ENCODE measurements at regions not wholly inside any gene's neighbourhood (a gene's known extent, or its start where the extent isn't known, plus 50 kb on each side); places are given as distances from the start of the nearest gene placed in this dataset.

DNA sequence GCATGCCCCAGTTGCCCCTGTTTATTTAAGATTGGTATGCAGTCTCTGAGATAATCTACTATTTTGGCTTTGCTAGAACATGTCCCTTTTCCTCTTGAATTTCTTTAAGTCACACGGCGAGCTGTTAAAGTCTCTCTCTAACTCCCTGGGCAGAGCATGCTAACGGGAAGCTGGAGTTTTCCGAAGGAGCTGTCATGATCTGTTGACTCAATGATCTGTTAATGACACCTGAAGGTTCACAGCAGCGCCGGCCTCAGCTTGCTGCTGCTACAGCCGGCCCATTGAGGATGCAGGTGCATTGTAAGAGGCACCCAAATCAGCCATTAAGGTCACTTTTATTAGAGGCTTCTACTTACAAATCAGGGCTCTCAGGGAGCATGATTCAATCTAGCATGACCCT, 1203.4 kb downstream of the MAT2B start:
- no peak for ATAC-seq
- TF ChIP-seq, protein P1, sequence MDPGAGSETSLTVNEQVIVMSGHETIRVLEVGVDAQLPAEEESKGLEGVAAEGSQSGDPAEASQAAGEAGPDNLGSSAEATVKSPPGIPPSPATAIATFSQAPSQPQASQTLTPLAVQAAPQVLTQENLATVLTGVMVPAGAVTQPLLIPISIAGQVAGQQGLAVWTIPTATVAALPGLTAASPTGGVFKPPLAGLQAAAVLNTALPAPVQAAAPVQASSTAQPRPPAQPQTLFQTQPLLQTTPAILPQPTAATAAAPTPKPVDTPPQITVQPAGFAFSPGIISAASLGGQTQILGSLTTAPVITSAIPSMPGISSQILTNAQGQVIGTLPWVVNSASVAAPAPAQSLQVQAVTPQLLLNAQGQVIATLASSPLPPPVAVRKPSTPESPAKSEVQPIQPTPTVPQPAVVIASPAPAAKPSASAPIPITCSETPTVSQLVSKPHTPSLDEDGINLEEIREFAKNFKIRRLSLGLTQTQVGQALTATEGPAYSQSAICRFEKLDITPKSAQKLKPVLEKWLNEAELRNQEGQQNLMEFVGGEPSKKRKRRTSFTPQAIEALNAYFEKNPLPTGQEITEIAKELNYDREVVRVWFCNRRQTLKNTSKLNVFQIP (CRISPR knock-in tag; IDR thresholded peaks at IDR 0.05; ENCODE audit: borderline replicate concordance, low read depth): no peak
- TF ChIP-seq ZFP3 (CRISPR knock-in tag; IDR thresholded peaks at IDR 0.05) (no peak), ZFP30 (CRISPR knock-in tag; IDR thresholded peaks at IDR 0.05) (no peak), RARB (CRISPR knock-in tag; IDR thresholded peaks at IDR 0.05) (no peak), BACH2 (CRISPR knock-in tag; IDR thresholded peaks at IDR 0.05; ENCODE audit: borderline replicate concordance) (no peak), TCF4 (CRISPR knock-in tag; IDR thresholded peaks at IDR 0.05; ENCODE audit: borderline replicate concordance) (no peak), OSR1 (CRISPR knock-in tag; IDR thresholded peaks at IDR 0.05) (no peak)
- TF ChIP-seq, protein P2, sequence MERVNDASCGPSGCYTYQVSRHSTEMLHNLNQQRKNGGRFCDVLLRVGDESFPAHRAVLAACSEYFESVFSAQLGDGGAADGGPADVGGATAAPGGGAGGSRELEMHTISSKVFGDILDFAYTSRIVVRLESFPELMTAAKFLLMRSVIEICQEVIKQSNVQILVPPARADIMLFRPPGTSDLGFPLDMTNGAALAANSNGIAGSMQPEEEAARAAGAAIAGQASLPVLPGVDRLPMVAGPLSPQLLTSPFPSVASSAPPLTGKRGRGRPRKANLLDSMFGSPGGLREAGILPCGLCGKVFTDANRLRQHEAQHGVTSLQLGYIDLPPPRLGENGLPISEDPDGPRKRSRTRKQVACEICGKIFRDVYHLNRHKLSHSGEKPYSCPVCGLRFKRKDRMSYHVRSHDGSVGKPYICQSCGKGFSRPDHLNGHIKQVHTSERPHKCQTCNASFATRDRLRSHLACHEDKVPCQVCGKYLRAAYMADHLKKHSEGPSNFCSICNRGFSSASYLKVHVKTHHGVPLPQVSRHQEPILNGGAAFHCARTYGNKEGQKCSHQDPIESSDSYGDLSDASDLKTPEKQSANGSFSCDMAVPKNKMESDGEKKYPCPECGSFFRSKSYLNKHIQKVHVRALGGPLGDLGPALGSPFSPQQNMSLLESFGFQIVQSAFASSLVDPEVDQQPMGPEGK (CRISPR knock-in tag; IDR thresholded peaks at IDR 0.05; ENCODE audit: borderline replicate concordance): no peak

DNA sequence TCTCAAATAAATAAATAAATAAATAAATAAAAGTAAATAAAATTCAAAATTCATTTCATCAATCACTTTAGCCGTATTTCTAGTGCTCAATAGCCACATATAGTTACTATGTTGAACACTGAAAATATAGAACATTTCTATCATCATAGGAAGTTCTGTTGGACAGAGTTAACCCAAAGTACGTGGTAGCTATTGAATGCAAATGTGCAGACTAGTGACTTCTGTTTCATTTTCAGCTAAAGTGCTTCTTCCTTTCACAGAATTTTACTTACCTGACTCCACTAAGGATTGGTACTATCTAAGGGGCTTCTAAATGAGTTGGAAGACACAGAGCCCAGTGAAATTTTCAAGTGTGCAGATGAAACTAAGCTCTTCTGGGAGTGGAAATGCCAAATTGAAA, 1208.3 kb downstream of the MAT2B start:
- no peak for ATAC-seq
- TF ChIP-seq ISL1 (CRISPR knock-in tag; IDR thresholded peaks at IDR 0.05): no peak

DNA sequence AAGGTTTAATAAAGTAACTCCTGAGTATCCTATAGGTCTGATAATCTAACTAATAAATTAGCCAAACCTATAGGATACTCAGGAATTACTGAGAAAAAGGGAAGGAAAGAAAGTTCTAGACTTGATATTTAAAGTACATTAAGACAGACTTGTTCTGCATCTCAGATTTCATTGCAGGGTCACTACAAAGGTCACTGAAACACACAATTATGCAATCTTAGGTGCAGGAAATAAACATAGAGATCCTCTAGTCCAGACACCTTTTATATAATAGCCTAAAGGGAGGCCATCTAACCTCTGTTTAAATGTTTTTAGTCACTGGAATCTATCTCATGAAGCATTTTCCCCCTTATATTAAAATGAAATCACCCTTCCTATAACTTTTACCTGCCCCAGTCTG, 1215.7 kb downstream of the MAT2B start:
- TF ChIP-seq, protein P3, sequence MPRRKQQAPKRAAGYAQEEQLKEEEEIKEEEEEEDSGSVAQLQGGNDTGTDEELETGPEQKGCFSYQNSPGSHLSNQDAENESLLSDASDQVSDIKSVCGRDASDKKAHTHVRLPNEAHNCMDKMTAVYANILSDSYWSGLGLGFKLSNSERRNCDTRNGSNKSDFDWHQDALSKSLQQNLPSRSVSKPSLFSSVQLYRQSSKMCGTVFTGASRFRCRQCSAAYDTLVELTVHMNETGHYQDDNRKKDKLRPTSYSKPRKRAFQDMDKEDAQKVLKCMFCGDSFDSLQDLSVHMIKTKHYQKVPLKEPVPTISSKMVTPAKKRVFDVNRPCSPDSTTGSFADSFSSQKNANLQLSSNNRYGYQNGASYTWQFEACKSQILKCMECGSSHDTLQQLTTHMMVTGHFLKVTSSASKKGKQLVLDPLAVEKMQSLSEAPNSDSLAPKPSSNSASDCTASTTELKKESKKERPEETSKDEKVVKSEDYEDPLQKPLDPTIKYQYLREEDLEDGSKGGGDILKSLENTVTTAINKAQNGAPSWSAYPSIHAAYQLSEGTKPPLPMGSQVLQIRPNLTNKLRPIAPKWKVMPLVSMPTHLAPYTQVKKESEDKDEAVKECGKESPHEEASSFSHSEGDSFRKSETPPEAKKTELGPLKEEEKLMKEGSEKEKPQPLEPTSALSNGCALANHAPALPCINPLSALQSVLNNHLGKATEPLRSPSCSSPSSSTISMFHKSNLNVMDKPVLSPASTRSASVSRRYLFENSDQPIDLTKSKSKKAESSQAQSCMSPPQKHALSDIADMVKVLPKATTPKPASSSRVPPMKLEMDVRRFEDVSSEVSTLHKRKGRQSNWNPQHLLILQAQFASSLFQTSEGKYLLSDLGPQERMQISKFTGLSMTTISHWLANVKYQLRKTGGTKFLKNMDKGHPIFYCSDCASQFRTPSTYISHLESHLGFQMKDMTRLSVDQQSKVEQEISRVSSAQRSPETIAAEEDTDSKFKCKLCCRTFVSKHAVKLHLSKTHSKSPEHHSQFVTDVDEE (CRISPR knock-in tag; IDR thresholded peaks at IDR 0.05): no peak
- TF ChIP-seq RARB (CRISPR knock-in tag; IDR thresholded peaks at IDR 0.05) (no peak), ZNF8 (CRISPR knock-in tag; IDR thresholded peaks at IDR 0.05) (no peak), TOX (CRISPR knock-in tag; IDR thresholded peaks at IDR 0.05; ENCODE audit: borderline replicate concordance) (no peak), CSDC2 (CRISPR knock-in tag; IDR thresholded peaks at IDR 0.05) (no peak), ZFP3 (CRISPR knock-in tag; IDR thresholded peaks at IDR 0.05) (no peak), ZNF70 (CRISPR knock-in tag; IDR thresholded peaks at IDR 0.05) (no peak), ARNTL (CRISPR knock-in tag; IDR thresholded peaks at IDR 0.05; ENCODE audit: borderline replicate concordance, low read depth) (no peak), ZFP30 (CRISPR knock-in tag; IDR thresholded peaks at IDR 0.05) (no peak), ESRRG (CRISPR knock-in tag; IDR thresholded peaks at IDR 0.05) (no peak), SNAI2 (CRISPR knock-in tag; IDR thresholded peaks at IDR 0.05) (no peak), ISL1 (CRISPR knock-in tag; IDR thresholded peaks at IDR 0.05) (no peak)
- TF ChIP-seq, protein P4, sequence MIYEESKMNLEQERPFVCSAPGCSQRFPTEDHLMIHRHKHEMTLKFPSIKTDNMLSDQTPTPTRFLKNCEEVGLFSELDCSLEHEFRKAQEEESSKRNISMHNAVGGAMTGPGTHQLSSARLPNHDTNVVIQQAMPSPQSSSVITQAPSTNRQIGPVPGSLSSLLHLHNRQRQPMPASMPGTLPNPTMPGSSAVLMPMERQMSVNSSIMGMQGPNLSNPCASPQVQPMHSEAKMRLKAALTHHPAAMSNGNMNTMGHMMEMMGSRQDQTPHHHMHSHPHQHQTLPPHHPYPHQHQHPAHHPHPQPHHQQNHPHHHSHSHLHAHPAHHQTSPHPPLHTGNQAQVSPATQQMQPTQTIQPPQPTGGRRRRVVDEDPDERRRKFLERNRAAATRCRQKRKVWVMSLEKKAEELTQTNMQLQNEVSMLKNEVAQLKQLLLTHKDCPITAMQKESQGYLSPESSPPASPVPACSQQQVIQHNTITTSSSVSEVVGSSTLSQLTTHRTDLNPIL (CRISPR knock-in tag; IDR thresholded peaks at IDR 0.05; ENCODE audit: low read depth): no peak
- TF ChIP-seq, protein P2 (CRISPR knock-in tag; IDR thresholded peaks at IDR 0.05; ENCODE audit: borderline replicate concordance): no peak
- TF ChIP-seq, protein P5, sequence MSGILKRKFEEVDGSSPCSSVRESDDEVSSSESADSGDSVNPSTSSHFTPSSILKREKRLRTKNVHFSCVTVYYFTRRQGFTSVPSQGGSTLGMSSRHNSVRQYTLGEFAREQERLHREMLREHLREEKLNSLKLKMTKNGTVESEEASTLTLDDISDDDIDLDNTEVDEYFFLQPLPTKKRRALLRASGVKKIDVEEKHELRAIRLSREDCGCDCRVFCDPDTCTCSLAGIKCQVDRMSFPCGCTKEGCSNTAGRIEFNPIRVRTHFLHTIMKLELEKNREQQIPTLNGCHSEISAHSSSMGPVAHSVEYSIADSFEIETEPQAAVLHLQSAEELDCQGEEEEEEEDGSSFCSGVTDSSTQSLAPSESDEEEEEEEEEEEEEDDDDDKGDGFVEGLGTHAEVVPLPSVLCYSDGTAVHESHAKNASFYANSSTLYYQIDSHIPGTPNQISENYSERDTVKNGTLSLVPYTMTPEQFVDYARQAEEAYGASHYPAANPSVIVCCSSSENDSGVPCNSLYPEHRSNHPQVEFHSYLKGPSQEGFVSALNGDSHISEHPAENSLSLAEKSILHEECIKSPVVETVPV (CRISPR knock-in tag; IDR thresholded peaks at IDR 0.05): no peak
- no peak for ATAC-seq

Data from SK-N-SH treated with all-trans-retinoic acid at 6 μM for 48 hours (cell line).